ENCODE measurements at regions not wholly inside any gene's neighbourhood (a gene's known extent, or its start where the extent isn't known, plus 50 kb on each side); places are given as distances from the start of the nearest gene placed in this dataset.

- TF ChIP-seq CTCF (IDR thresholded peaks at IDR 0.05): no peak
- no peak for TF ChIP-seq POLR2A (IDR thresholded peaks at IDR 0.05)
These were observed 440.0 kb upstream of the NOX3 start for GRCh38 chr6:155895641-155896040.

All from body of pancreas (tissue), 4 donors.